ENCODE measurements at regions not wholly inside any gene's neighbourhood (a gene's known extent, or its start where the extent isn't known, plus 50 kb on each side); places are given as distances from the start of the nearest gene placed in this dataset.

DNA sequence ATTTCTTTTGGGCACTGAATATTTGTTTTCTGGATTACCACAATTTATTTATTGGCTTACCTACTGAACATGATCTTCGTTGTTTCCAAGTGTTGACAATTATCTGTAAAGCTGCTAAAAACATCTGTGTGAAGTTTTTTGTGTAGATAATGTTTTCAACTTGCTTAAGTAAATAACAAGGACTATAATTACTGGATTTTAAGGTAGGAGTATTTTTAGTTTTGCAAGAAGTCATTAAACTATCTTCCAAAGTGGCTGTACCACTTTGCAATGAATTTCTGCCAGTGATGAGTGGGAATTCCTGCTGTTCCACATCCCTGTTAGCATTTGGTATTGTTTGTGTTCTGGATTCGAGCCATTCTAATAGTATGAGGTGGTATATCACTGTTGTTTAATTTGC is 702.2 kb downstream of the MECOM start (continued):
- no peak for TF ChIP-seq CTCF (IDR thresholded peaks at IDR 0.05; ENCODE audit: poor library complexity, severe bottlenecking)

DNA sequence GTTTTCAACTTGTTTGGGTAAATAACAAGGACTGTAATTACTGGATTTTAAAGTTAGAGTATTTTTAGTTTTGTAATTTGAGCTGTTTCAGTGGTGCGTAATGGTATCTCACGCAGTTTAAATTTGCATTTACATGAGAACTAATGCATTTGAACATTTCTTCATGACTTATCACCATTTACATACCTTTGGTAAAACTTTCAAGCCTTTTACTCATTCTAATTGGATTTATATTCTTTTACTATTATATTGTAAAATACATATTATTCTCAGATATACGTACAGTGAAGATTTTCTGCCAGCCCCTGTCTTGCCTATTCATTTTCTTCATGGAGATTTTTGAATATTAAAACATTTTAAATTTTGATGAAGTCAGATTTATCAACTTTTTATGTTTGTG is 703.8 kb downstream of the MECOM start:
- no peak overlapping the region for H2AFZ ChIP-seq (ENCODE audit: low read depth, low read length)
- H3K36me3 ChIP-seq (ENCODE audit: insufficient read depth, low read length), result no peaks in the 10 kb centered on the region
- no peaks in the 10 kb centered on the region for H3F3A ChIP-seq (ENCODE audit: insufficient read depth, low read length, poor library complexity, severe bottlenecking)
- TF ChIP-seq MXI1 (conservative IDR thresholded peaks at IDR 0.05; ENCODE audit: poor library complexity, severe bottlenecking) (no peak), POLR2AphosphoS5 (IDR thresholded peaks at IDR 0.05) (no peak), EZH2 (IDR thresholded peaks at IDR 0.05; ENCODE audit: borderline replicate concordance, insufficient read depth, low read length, poor library complexity, severe bottlenecking) (no peak), REST (IDR thresholded peaks at IDR 0.05; ENCODE audit: borderline replicate concordance) (no peak), SMC3 (conservative IDR thresholded peaks at IDR 0.05; ENCODE audit: poor library complexity) (no peak), CTCF (IDR thresholded peaks at IDR 0.05; ENCODE audit: poor library complexity, severe bottlenecking) (no peak)
- H3K9me2 ChIP-seq (ENCODE audit: insufficient read depth, low read length), result no peaks in the 10 kb centered on the region
- no peaks in the 10 kb centered on the region for H3K27me3 ChIP-seq (ENCODE audit: insufficient read depth, low read depth, low read length)
- no peaks in the 10 kb centered on the region for H3K79me2 ChIP-seq (replicated peaks; ENCODE audit: insufficient read depth, low read length)
- H3K27ac ChIP-seq (ENCODE audit: low read length), result no peak overlapping the region
- no peak overlapping the region for H3K9ac ChIP-seq (ENCODE audit: low read length)
- no peak overlapping the region for H3K4me2 ChIP-seq (ENCODE audit: low read length)
- H3K4me3 ChIP-seq (ENCODE audit: low read length), result no peak overlapping the region
- H3K9me3 ChIP-seq (ENCODE audit: low read length), result no peaks in the 10 kb centered on the region
- H4K20me1 ChIP-seq (ENCODE audit: insufficient read depth), result no peaks in the 10 kb centered on the region

- no peaks in the 10 kb centered on the region for H3K36me3 ChIP-seq (ENCODE audit: insufficient read depth, low read length)
- no peaks in the 10 kb centered on the region for H4K20me1 ChIP-seq (ENCODE audit: insufficient read depth)
- no peak overlapping the region for H3K4me2 ChIP-seq (ENCODE audit: low read length)
- no peaks in the 10 kb centered on the region for H3K79me2 ChIP-seq (replicated peaks; ENCODE audit: insufficient read depth, low read length)
- H3K9ac ChIP-seq (ENCODE audit: low read length), result no peak overlapping the region
- TF ChIP-seq MXI1 (conservative IDR thresholded peaks at IDR 0.05; ENCODE audit: poor library complexity, severe bottlenecking) (no peak), SMC3 (conservative IDR thresholded peaks at IDR 0.05; ENCODE audit: poor library complexity) (no peak), POLR2AphosphoS5 (IDR thresholded peaks at IDR 0.05) (no peak), RAD21 (conservative IDR thresholded peaks at IDR 0.05) (no peak), EP300 (conservative IDR thresholded peaks at IDR 0.05; ENCODE audit: poor library complexity, severe bottlenecking) (no peak)
- H3K27ac ChIP-seq (ENCODE audit: low read length), result no peak overlapping the region
- H3K27me3 ChIP-seq (ENCODE audit: insufficient read depth, low read depth, low read length), result no peaks in the 10 kb centered on the region
- no peaks in the 10 kb centered on the region for H3K9me3 ChIP-seq (ENCODE audit: low read length)
- H3F3A ChIP-seq (ENCODE audit: insufficient read depth, low read length, poor library complexity, severe bottlenecking), result no peaks in the 10 kb centered on the region
- no peaks in the 10 kb centered on the region for H3K9me2 ChIP-seq (ENCODE audit: insufficient read depth, low read length)
- H3K4me3 ChIP-seq (ENCODE audit: low read length), result no peak overlapping the region
- H2AFZ ChIP-seq (ENCODE audit: low read depth, low read length), result no peak overlapping the region
Measured at GRCh38 chr3:168958466-168958865, 705.0 kb downstream of the MECOM start.
